ENCODE measurements at regions not wholly inside any gene's neighbourhood (a gene's known extent, or its start where the extent isn't known, plus 50 kb on each side); places are given as distances from the start of the nearest gene placed in this dataset.

- no peak for TF ChIP-seq YY1 (IDR thresholded peaks at IDR 0.05; ENCODE audit: insufficient read depth, insufficient read length)
- no peak for TF ChIP-seq SUZ12 (IDR thresholded peaks at IDR 0.05; ENCODE audit: extremely low read depth, insufficient read depth, insufficient read length)
Measured at GRCh38 chr4:187893418-187893817, 102.2 kb upstream of the ZFP42 start.

All from NT2/D1 (cell line).